WI38 (cell line): ENCODE measurements at regions not wholly inside any gene's neighbourhood (a gene's known extent, or its start where the extent isn't known, plus 50 kb on each side); places are given as distances from the start of the nearest gene placed in this dataset.

ENCODE experiments used
- H3K4me3 ChIP-seq: 2 replicates; pipeline ENCODE4 v1.5.1; 2011; ENCODE audit warnings: low read depth, mild to moderate bottlenecking, control low read depth, low read length
- TF ChIP-seq, protein P1 (sequence below): IDR thresholded peaks from 2 replicates; pipeline ENCODE4 v1.5.1; 2012; ENCODE audit warnings: low read depth, mild to moderate bottlenecking, control low read depth, low read length

DNA sequence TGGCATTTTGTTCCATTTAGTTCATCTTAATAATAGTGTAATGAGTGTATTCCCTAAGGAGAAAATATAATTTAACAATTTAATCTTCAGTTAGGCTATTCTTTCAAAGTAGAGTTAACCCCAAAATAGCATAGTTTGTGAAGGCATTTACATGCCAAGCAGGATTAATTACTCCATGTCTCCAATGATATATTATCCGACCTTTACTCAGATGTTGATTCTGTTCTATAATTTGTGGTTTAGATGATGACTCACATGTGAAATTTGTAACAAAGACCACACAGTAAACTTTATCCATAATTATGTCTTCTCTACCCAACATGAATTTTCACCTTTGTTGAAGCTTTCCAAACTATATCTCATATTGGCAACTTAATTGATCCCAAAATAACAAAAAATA is 2065.2 kb downstream of the MRPL39 start:
- no peak overlapping the region for H3K4me3 ChIP-seq
- TF ChIP-seq, protein P1, sequence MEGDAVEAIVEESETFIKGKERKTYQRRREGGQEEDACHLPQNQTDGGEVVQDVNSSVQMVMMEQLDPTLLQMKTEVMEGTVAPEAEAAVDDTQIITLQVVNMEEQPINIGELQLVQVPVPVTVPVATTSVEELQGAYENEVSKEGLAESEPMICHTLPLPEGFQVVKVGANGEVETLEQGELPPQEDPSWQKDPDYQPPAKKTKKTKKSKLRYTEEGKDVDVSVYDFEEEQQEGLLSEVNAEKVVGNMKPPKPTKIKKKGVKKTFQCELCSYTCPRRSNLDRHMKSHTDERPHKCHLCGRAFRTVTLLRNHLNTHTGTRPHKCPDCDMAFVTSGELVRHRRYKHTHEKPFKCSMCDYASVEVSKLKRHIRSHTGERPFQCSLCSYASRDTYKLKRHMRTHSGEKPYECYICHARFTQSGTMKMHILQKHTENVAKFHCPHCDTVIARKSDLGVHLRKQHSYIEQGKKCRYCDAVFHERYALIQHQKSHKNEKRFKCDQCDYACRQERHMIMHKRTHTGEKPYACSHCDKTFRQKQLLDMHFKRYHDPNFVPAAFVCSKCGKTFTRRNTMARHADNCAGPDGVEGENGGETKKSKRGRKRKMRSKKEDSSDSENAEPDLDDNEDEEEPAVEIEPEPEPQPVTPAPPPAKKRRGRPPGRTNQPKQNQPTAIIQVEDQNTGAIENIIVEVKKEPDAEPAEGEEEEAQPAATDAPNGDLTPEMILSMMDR = no peak

GRCh38 chr21:23541571-23541970 is 2065.7 kb downstream of the MRPL39 start:
- no peak overlapping the region for H3K4me3 ChIP-seq
- TF ChIP-seq, protein P1 = no peak

DNA sequence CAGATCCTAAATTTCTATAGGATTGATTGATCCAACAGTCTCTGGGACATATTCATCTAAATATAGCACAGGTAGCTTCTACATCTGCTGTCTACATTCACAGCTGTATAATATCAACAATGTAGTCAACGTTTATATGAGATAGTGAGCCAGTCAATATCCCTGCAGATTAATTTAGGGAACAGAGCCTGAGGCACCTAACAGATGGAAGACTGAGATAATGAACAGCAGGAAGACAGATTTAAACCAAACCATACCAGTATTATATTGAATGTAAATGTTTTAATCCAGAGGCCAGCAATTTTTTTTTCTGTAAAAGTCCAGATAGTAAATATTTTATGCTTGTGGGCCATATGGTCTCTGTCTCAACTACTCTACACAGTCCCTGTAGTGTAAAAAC is 2072.4 kb downstream of the MRPL39 start:
- H3K4me3 ChIP-seq = no peak overlapping the region
- TF ChIP-seq, protein P1 = no peak

GRCh38 chr21:23531444-23531843 is 2075.8 kb downstream of the MRPL39 start:
- H3K4me3 ChIP-seq = no peak overlapping the region
- TF ChIP-seq, protein P1 = no peak

DNA sequence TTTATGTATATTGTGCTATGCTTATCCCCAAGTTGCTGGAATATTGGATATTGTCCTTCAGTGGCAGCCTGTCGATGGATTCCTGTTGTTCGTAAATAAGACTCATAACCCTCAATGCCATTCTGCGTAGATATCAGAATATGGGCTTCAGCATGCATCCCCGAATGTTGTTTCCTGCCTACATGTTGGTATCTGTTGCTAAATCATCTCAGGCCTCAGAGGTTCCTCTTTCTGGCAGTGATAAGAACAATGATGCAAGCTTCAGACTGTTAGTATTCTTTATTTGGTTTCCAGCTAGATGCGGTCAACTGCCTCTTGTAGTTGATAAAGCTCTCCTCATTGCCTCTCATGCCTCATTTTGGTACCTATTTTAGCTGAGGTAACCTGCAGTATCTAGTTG is 2082.6 kb downstream of the MRPL39 start:
- H3K4me3 ChIP-seq = no peak overlapping the region
- TF ChIP-seq, protein P1 = no peak

GRCh38 chr21:23522751-23523150 is 2084.5 kb downstream of the MRPL39 start:
- H3K4me3 ChIP-seq = no peak overlapping the region
- TF ChIP-seq, protein P1 = no peak

DNA sequence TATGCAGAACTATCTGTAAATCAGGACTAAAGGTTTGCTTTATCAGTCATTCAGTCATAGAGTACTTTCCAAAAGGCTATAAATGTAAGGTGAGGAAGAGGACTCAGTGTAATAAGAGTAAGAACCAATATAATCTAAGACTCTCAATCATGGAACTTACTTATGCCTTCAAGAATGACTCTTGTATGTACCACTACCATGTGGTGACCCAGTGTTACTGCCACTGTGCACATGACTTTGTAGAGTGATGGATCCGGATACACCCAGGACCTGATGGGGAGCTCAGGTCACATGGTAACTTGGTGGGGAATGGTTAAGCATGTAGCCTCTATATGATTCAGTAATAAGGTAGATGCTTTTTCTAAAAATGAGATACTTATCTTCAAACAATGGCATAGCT is 2099.8 kb downstream of the MRPL39 start:
- TF ChIP-seq, protein P1 = no peak
- H3K4me3 ChIP-seq = no peak overlapping the region
